ENCODE measurements at regions not wholly inside any gene's neighbourhood (a gene's known extent, or its start where the extent isn't known, plus 50 kb on each side); places are given as distances from the start of the nearest gene placed in this dataset.

- TF ChIP-seq POLR2A (IDR thresholded peaks at IDR 0.05) = no peak
- no peak for TF ChIP-seq CTCF (IDR thresholded peaks at IDR 0.05)
- no peak for TF ChIP-seq POLR2AphosphoS5 (IDR thresholded peaks at IDR 0.05)
- peaks cover 15 to 50% of the 10 kb centered on the region in 2 donors for H3K9me3 ChIP-seq
- DNase-seq (ENCODE audit: low spot score in 2 of 2) = no peak
- no peaks in the 10 kb centered on the region for H3K4me1 ChIP-seq
- no peak overlapping the region for H3K27ac ChIP-seq
- no peak overlapping the region for H3K4me3 ChIP-seq
- H3K36me3 ChIP-seq = no peaks in the 10 kb centered on the region
- no peaks in the 10 kb centered on the region for H3K27me3 ChIP-seq
- intact Hi-C loops (cut with DNase I; ENCODE audit: low total_unique reads) = no loop called here
These were observed 85.4 kb downstream of the ZNF777 start for GRCh38 chr7:149375234-149376008.

GRCh38 chr7:149377386-149377785 is 83.5 kb downstream of the ZNF777 start:
- Histone ChIP-seq H3K9me3 (peaks cover 15 to 57% of the 10 kb centered on the region in 2 donors), H3K27ac (no peak overlapping the region), H3K36me3 (no peaks in the 10 kb centered on the region), H3K4me3 (no peak overlapping the region), H3K27me3 (no peaks in the 10 kb centered on the region), H3K4me1 (no peaks in the 10 kb centered on the region)
- TF ChIP-seq CTCF (IDR thresholded peaks at IDR 0.05) (no peak), POLR2AphosphoS5 (IDR thresholded peaks at IDR 0.05) (no peak), POLR2A (IDR thresholded peaks at IDR 0.05) (no peak)
- DNase-seq (ENCODE audit: low spot score in 2 of 2) = no peak
- intact Hi-C loops (cut with DNase I; ENCODE audit: low total_unique reads) = no loop called here

- Histone ChIP-seq H3K36me3 (no peaks in the 10 kb centered on the region), H3K4me3 (no peak overlapping the region), H3K27ac (no peak overlapping the region), H3K9me3 (peaks cover 7 to 37% of the 10 kb centered on the region in 2 donors), H3K4me1 (no peaks in the 10 kb centered on the region), H3K27me3 (no peaks in the 10 kb centered on the region)
- no peak for TF ChIP-seq CTCF (IDR thresholded peaks at IDR 0.05)
- TF ChIP-seq POLR2AphosphoS5 (IDR thresholded peaks at IDR 0.05) = no peak
- TF ChIP-seq POLR2A (IDR thresholded peaks at IDR 0.05) = no peak
- intact Hi-C loops (cut with DNase I; ENCODE audit: low total_unique reads) = no loop called here
- DNase-seq (ENCODE audit: low spot score in 2 of 2) = no peak
These were observed 81.2 kb downstream of the ZNF777 start for GRCh38 chr7:149379625-149380024.

GRCh38 chr7:149381245-149381644 is 79.6 kb downstream of the ZNF777 start:
- Histone ChIP-seq H3K27me3 (no peaks in the 10 kb centered on the region), H3K9me3 (peaks cover 7 to 36% of the 10 kb centered on the region in 2 donors), H3K4me3 (no peak overlapping the region), H3K4me1 (no peaks in the 10 kb centered on the region), H3K27ac (no peak overlapping the region), H3K36me3 (no peaks in the 10 kb centered on the region)
- intact Hi-C loops (cut with DNase I; ENCODE audit: low total_unique reads) = no loop called here
- no peak for DNase-seq (ENCODE audit: low spot score in 2 of 2)
- TF ChIP-seq CTCF (IDR thresholded peaks at IDR 0.05) (no peak), POLR2A (IDR thresholded peaks at IDR 0.05) (no peak), POLR2AphosphoS5 (IDR thresholded peaks at IDR 0.05) (no peak)
